ENCODE measurements at regions not wholly inside any gene's neighbourhood (a gene's known extent, or its start where the extent isn't known, plus 50 kb on each side); places are given as distances from the start of the nearest gene placed in this dataset.

GRCh38 chr6:138640028-138640427, 133.5 kb upstream of the CCDC28A start:
- DNase-seq (ENCODE audit: extremely low read depth, insufficient read length): no peak
- H3K27me3 ChIP-seq (replicated peaks; ENCODE audit: control insufficient read depth, insufficient read depth, low read length): no peaks in the 10 kb centered on the region
- no peaks in the 10 kb centered on the region for H3K36me3 ChIP-seq (ENCODE audit: control insufficient read depth, insufficient read depth, low read length)
- no peak overlapping the region for H3K4me3 ChIP-seq (replicated peaks; ENCODE audit: low read depth, low read length)
- no peak for TF ChIP-seq CTCF (IDR thresholded peaks at IDR 0.05; ENCODE audit: insufficient read depth, low read length, poor library complexity, severe bottlenecking)

- H3K27me3 ChIP-seq (replicated peaks; ENCODE audit: control insufficient read depth, insufficient read depth, low read length): no peaks in the 10 kb centered on the region
- no peak overlapping the region for H3K4me3 ChIP-seq (replicated peaks; ENCODE audit: low read depth, low read length)
- TF ChIP-seq CTCF (IDR thresholded peaks at IDR 0.05; ENCODE audit: insufficient read depth, low read length, poor library complexity, severe bottlenecking): no peak
- DNase-seq (ENCODE audit: extremely low read depth, insufficient read length): no peak
- no peaks in the 10 kb centered on the region for H3K36me3 ChIP-seq (ENCODE audit: control insufficient read depth, insufficient read depth, low read length)
Observed at GRCh38 chr6:138643210-138643609, 130.4 kb upstream of the CCDC28A start.

- Histone ChIP-seq H3K36me3 (ENCODE audit: control insufficient read depth, insufficient read depth, low read length) (no peaks in the 10 kb centered on the region), H3K4me3 (replicated peaks; ENCODE audit: low read depth, low read length) (no peak overlapping the region), H3K27me3 (replicated peaks; ENCODE audit: control insufficient read depth, insufficient read depth, low read length) (no peaks in the 10 kb centered on the region)
- TF ChIP-seq CTCF (IDR thresholded peaks at IDR 0.05; ENCODE audit: insufficient read depth, low read length, poor library complexity, severe bottlenecking): no peak
- no peak for DNase-seq (ENCODE audit: extremely low read depth, insufficient read length)
Observed at GRCh38 chr6:138645976-138646640, 127.5 kb upstream of the CCDC28A start.

- Histone ChIP-seq H3K4me3 (replicated peaks; ENCODE audit: low read depth, low read length) (no peak overlapping the region), H3K27me3 (replicated peaks; ENCODE audit: control insufficient read depth, insufficient read depth, low read length) (no peaks in the 10 kb centered on the region), H3K36me3 (ENCODE audit: control insufficient read depth, insufficient read depth, low read length) (no peaks in the 10 kb centered on the region)
- no peak for TF ChIP-seq CTCF (IDR thresholded peaks at IDR 0.05; ENCODE audit: insufficient read depth, low read length, poor library complexity, severe bottlenecking)
- DNase-seq (ENCODE audit: extremely low read depth, insufficient read length): no peak
Observed at GRCh38 chr6:138647006-138647405, 126.6 kb upstream of the CCDC28A start.

GRCh38 chr6:138648127-138648526, 125.4 kb upstream of the CCDC28A start:
- H3K4me3 ChIP-seq (replicated peaks; ENCODE audit: low read depth, low read length): no peak overlapping the region
- no peak for TF ChIP-seq CTCF (IDR thresholded peaks at IDR 0.05; ENCODE audit: insufficient read depth, low read length, poor library complexity, severe bottlenecking)
- DNase-seq (ENCODE audit: extremely low read depth, insufficient read length): no peak
- H3K36me3 ChIP-seq (ENCODE audit: control insufficient read depth, insufficient read depth, low read length): no peaks in the 10 kb centered on the region
- H3K27me3 ChIP-seq (replicated peaks; ENCODE audit: control insufficient read depth, insufficient read depth, low read length): no peaks in the 10 kb centered on the region

GRCh38 chr6:138651491-138651890, 122.1 kb upstream of the CCDC28A start:
- Histone ChIP-seq H3K36me3 (ENCODE audit: control insufficient read depth, insufficient read depth, low read length) (no peaks in the 10 kb centered on the region), H3K27me3 (replicated peaks; ENCODE audit: control insufficient read depth, insufficient read depth, low read length) (no peaks in the 10 kb centered on the region), H3K4me3 (replicated peaks; ENCODE audit: low read depth, low read length) (no peak overlapping the region)
- no peak for DNase-seq (ENCODE audit: extremely low read depth, insufficient read length)
- no peak for TF ChIP-seq CTCF (IDR thresholded peaks at IDR 0.05; ENCODE audit: insufficient read depth, low read length, poor library complexity, severe bottlenecking)

Measured in GM06990 (cell line).